ENCODE measurements at regions not wholly inside any gene's neighbourhood (a gene's known extent, or its start where the extent isn't known, plus 50 kb on each side); places are given as distances from the start of the nearest gene placed in this dataset.
A peak's percentile ranks its signal among the peaks of the same experiment; 100 is the strongest.
"Not testable (repeated sequence)": the region's sequence is repeated elsewhere in the genome, so short reads cannot be mapped to it uniquely, and the experiment has no call there.

DNA sequence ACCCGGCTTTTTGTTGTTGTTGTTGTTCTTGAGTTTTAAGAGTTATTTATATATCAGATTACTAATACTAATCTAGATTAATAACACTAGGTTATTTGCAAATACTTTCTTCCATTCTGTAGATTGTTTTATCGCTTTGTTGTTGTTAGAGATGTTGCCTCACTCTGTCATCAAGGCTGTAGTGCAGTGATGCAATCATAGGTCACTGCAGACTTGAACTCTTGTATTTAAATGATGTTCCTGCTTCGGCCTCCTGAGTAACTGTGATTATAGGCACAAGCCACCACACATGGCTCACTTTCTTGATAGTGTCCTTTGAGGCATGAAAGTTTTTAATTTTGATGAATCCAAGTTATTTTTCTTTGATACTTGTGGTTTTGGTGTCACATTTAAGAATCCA, 129.0 kb downstream of the VSIG4 start:
- no peak overlapping the region for H3K4me3 Mint-ChIP-seq
- no peak for ATAC-seq (replicated peaks)
- no peaks in the 10 kb centered on the region for H3K27me3 Mint-ChIP-seq
- no peaks in the 10 kb centered on the region for H3K36me3 Mint-ChIP-seq (ENCODE audit: low read depth)
- H3K9me3 Mint-ChIP-seq, result peaks cover 3% of the 10 kb centered on the region
- H3K4me1 Mint-ChIP-seq, result no peaks in the 10 kb centered on the region
- no peak overlapping the region for H3K27ac Mint-ChIP-seq

DNA sequence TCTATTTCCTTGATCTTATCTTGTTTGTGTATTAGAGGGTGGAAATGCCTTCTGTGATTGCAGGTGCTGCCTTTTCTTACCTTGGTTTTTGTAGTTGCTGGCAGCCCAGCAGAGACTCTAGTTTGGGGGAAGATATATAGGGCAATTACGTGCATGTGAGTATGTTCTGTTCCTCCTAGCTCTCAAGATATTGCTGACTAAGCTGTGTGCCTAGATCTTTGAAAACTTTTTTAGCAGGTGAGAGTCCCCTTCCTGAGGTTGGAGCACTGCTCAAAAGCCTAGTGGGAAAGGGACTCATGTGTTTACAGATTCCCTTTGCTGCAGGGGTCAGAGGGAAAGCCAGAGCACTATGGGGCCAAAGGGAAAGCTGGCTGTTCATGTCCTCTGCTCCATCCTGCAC, 136.1 kb downstream of the VSIG4 start:
- no peak overlapping the region for H3K4me3 Mint-ChIP-seq
- H3K9me3 Mint-ChIP-seq, result no peaks in the 10 kb centered on the region
- no peaks in the 10 kb centered on the region for H3K27me3 Mint-ChIP-seq
- ATAC-seq (replicated peaks), result no peak
- peaks cover 10% of the 10 kb centered on the region for H3K4me1 Mint-ChIP-seq
- H3K36me3 Mint-ChIP-seq (ENCODE audit: low read depth), result no peaks in the 10 kb centered on the region
- H3K27ac Mint-ChIP-seq, result no peak overlapping the region

DNA sequence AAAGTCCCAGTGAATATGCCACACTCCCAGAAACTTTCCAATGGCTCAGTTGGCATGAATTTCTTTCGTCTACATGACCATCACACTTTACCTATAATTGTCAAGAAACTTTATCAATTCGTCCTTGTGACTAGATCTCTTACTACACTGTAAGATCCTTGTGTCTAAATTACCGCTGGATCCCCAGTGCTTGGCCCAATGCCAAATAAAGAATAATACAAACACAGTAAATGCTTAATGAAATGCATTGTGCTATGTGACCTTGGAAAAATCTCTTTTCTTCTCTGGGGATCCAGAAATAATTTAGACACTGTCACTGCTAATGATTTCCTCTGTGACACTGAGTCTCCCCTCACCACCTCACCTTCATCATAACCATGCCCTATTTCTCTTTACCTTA, 137.9 kb downstream of the VSIG4 start:
- peak overlapping the region; percentile 54 for H3K27ac Mint-ChIP-seq
- H3K9me3 Mint-ChIP-seq, result no peaks in the 10 kb centered on the region
- ATAC-seq (replicated peaks), result no peak
- H3K27me3 Mint-ChIP-seq, result no peaks in the 10 kb centered on the region
- H3K36me3 Mint-ChIP-seq (ENCODE audit: low read depth), result no peaks in the 10 kb centered on the region
- H3K4me1 Mint-ChIP-seq, result peaks cover 10% of the 10 kb centered on the region
- H3K4me3 Mint-ChIP-seq, result no peak overlapping the region

DNA sequence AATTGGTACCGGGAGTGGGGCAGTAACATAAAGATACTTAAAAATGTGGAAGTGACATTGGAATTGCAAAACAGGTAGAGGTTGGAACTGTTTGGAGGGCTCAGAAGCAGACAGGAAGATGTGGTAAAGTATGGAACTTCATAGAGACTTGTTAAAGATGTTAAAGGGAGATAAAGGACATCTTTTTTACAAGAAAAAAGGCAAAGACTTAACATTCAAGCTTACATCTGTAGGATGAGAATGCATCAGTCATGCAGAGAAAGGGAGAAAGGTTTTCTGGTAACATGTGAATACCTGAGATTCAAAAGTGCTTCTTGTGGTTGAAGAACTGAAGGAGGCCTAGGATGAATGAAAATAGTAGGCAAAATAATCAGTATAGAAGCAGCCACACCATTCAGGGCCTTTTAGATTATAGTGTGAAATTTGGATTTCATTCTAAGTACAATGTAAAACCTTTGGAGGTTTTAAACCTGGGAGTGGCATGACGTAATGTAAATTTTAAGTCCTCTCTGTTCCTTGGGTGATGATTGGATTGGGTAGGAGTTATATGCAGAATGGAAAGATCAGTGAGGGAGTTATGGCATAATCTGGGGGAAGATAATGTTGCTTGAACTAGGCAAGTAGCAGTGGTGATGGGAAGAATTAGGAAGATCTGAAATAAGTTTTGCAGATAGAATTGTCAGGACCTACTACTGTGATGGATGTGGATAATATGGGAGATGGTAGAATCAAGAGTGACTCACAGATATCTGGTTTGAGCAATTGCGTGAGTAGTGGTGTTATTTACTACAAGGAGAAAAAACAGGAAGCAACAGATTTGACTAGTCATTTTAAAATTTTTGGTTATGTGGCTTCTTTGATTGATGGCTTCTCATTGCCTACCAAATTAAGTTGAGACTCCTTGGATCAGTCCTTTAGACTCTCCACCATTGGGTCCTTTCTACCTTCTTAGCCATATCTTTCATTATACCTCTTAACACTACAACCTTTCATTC, 138.7 kb downstream of the VSIG4 start:
- peak; percentile 72 for ATAC-seq (replicated peaks)
- Mint-ChIP-seq H3K4me3 (no peak overlapping the region), H3K9me3 (no peaks in the 10 kb centered on the region), H3K27ac (no peak overlapping the region), H3K27me3 (no peaks in the 10 kb centered on the region), H3K4me1 (peaks cover 10% of the 10 kb centered on the region), H3K36me3 (ENCODE audit: low read depth) (no peaks in the 10 kb centered on the region)

DNA sequence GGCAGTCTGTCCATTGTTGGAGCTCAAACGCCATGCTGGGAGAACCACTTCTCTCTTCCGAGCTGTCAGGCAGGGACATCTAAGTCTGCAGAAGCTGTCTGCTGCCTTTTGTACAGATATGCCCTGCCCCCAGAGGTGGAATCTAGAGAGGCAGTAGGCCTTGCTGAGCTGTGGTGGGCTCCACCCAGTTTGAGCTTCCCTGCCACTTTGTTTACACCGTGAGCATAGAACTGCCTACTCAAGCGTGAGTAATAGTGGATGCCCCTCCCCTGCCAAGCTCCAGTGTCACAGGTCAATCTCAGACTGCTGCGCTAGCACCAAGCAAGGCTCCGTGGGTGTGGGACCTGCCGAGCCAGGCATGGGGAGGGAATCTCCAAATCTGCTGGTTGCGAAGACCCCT, 145.7 kb downstream of the VSIG4 start:
- no peaks in the 10 kb centered on the region for H3K36me3 Mint-ChIP-seq (ENCODE audit: low read depth)
- no peaks in the 10 kb centered on the region for H3K4me1 Mint-ChIP-seq
- H3K27ac Mint-ChIP-seq, result no peak overlapping the region
- H3K4me3 Mint-ChIP-seq, result no peak overlapping the region
- peak; percentile 63 for ATAC-seq (replicated peaks)
- peaks cover 5% of the 10 kb centered on the region for H3K9me3 Mint-ChIP-seq
- H3K27me3 Mint-ChIP-seq, result no peaks in the 10 kb centered on the region

DNA sequence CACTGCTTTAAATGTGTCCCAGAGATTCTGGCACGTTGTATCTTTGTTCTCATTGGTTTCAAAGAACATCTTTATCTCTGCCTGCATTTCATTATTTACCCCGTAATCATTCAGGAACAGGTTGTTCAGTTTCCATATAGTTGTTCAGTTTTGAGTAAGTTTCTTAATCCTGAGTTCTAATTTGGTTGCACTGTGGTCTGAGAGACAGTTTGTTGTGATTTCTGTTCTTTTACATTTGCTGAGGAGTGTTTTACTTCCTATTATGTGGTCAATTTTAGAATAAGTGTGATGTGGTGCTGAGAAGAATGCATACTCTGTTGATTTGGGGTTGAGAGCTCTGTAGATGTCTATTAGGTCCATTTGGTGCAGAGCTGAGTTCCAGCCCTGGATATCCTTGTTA, 148.1 kb downstream of the VSIG4 start:
- not testable (repeated sequence) for H3K4me1 Mint-ChIP-seq; ATAC-seq (replicated peaks); H3K4me3 Mint-ChIP-seq

DNA sequence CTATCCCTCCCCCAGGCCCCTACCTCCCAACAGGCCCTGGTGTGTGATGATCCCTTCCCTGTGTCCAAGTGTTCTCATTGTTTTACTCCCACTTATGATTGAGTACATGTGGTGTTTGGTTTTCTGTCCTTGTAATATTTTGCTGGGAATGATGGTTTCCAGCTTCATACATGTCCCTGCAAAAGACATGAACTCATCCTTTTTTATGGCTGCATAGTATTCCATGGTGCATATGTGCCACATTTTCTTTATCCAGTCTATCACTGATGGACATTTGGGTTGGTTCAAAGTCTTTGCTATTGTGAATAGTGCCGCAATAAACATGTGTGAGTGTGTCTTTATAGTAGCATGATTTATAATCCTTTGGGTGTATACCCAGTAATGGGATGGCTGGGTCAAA, 151.7 kb downstream of the VSIG4 start:
- H3K4me1 Mint-ChIP-seq; H3K4me3 Mint-ChIP-seq; ATAC-seq (replicated peaks); H3K27me3 Mint-ChIP-seq; H3K27ac Mint-ChIP-seq; H3K36me3 Mint-ChIP-seq (ENCODE audit: low read depth); H3K9me3 Mint-ChIP-seq: not testable (repeated sequence)

More for the DNA sequence above, 148.1 kb downstream of the VSIG4 start:
- H3K27me3 Mint-ChIP-seq; H3K27ac Mint-ChIP-seq; H3K36me3 Mint-ChIP-seq (ENCODE audit: low read depth); H3K9me3 Mint-ChIP-seq: not testable (repeated sequence)

DNA sequence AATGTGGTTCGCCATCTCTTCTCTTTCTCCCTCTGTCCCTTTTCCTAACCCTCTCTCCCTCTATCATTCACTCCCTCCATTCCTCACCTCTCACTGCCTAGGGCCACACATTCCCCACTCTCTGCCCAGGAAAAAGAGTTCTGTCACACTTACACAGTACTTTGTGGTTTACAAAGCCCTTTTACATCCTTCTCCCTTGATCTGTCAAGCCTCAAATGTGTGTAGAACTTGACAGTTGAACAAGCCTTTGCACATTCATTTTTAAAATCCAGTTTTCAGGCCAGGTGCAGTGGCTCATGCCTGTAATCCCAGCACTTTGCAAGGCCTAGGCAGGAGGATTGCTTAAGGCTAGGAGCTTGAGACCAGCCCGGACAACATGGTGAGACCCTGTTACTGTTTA, 156.3 kb downstream of the VSIG4 start:
- Mint-ChIP-seq H3K27me3 (no peaks in the 10 kb centered on the region), H3K4me3 (no peak overlapping the region), H3K27ac (no peak overlapping the region), H3K9me3 (no peaks in the 10 kb centered on the region), H3K4me1 (no peaks in the 10 kb centered on the region), H3K36me3 (ENCODE audit: low read depth) (no peaks in the 10 kb centered on the region)
- ATAC-seq (replicated peaks), result no peak

DNA sequence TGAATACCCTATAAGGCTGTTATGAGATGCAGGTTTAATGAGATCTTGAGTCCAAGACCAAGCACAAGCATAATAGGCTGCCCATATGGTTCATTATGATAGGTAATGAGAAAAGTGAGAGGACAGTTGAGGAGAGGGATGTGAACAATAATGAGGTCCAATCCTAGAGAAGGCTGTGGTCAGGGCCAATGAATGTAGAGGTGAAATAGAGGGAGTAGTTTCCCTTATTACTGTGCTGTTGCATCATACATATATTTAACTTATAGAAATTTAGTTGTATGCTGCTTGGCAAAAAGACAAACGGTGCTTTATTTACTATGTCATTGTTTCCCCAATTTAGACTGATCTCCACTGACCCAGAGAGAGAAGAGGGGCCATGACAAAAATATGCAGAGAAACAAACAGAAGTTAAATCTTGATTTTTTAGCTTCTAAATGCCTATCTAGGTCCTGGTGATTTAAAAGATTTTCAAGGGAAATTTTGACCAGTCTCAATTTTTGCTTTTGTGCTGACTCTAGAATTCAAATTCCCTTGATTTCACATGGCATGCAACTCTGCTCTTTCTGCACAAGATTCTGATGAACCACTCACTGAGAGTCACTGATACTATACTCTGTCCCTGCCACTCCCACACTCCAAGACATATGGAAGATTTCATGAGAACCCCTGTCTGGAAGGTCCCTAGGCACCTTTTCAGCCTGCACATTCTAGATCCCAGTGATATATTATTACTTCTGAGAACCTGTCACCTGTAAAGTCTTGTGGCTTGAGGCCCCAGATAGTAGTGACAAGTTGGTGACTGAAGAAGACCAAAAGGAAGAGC, 159.7 kb downstream of the VSIG4 start:
- no peak overlapping the region for H3K27ac Mint-ChIP-seq
- ATAC-seq (replicated peaks), result no peak

DNA sequence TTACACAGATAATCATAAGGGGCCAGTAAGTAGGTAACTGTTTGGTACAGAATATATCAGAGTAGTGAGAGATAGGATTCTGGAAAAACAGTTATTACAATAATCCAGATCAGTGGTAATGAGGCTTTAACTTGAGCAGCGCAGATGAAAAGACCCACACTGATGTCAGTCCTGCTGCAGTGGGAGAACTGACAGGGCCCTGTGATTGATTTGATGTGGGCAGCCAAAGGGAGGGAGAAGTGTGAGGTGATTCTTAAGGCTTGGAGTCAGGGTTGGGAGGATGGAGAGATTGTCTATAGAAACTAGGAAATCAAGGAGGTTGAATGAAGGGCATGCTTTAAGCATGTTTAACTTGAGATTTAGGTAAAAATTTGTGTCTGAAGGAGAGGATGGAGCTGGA, 161.4 kb downstream of the VSIG4 start:
- no peaks in the 10 kb centered on the region for H3K27me3 Mint-ChIP-seq
- H3K9me3 Mint-ChIP-seq, result no peaks in the 10 kb centered on the region
- H3K4me3 Mint-ChIP-seq, result no peak overlapping the region
- H3K4me1 Mint-ChIP-seq, result peaks cover 7% of the 10 kb centered on the region
- H3K27ac Mint-ChIP-seq, result no peak overlapping the region
- no peak for ATAC-seq (replicated peaks)
- H3K36me3 Mint-ChIP-seq (ENCODE audit: low read depth), result no peaks in the 10 kb centered on the region

More for the DNA sequence above, 159.7 kb downstream of the VSIG4 start:
- Mint-ChIP-seq H3K27me3 (no peaks in the 10 kb centered on the region), H3K9me3 (no peaks in the 10 kb centered on the region), H3K4me1 (peaks cover 7% of the 10 kb centered on the region), H3K4me3 (no peak overlapping the region), H3K36me3 (ENCODE audit: low read depth) (no peaks in the 10 kb centered on the region)

DNA sequence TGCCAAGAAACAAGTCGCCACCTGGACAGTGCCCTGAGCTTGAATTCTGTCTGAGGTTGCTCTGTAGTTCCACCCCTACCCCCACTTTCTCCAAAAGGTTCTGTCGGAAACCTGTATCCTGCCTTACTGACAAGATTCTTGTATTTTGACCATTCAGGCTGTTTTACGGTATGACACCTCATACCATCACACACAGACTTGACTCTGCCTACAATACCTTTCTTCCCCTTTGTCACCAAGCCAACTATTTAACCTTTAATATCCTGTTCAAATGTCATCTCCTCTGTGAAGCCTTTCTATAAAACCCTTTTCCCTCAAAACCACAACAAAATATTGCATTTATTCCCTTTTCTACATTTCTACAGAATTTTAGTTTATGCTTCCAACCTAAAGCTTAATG, 161.9 kb downstream of the VSIG4 start:
- H3K27me3 Mint-ChIP-seq, result no peaks in the 10 kb centered on the region

DNA sequence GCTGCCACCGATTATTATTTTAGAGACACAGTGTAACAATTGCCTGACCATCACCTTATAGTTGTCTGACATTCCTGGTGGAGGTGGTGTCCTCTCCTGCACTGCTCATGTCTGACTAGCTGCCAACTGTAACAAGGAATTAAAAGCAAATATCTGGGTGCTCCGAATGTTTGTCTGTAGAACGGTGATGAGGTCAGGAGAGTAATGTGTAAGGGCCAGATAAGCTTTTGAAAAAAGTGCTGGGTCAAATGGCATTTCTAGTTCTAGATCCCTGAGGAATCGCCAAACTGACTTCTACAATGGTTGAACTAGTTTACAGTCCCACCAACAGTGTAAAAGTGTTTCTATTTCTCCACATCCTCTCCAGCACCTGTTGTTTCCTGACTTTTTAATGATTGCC, 164.3 kb downstream of the VSIG4 start:
- ATAC-seq (replicated peaks); H3K9me3 Mint-ChIP-seq; H3K4me3 Mint-ChIP-seq; H3K27me3 Mint-ChIP-seq; H3K27ac Mint-ChIP-seq; H3K36me3 Mint-ChIP-seq (ENCODE audit: low read depth): not testable (repeated sequence)
- peaks cover 11% of the 10 kb centered on the region for H3K4me1 Mint-ChIP-seq

More for the DNA sequence above, 161.9 kb downstream of the VSIG4 start:
- no peak overlapping the region for H3K4me3 Mint-ChIP-seq
- ATAC-seq (replicated peaks), result no peak
- H3K36me3 Mint-ChIP-seq (ENCODE audit: low read depth), result no peaks in the 10 kb centered on the region
- peaks cover 7% of the 10 kb centered on the region for H3K4me1 Mint-ChIP-seq
- H3K9me3 Mint-ChIP-seq, result no peaks in the 10 kb centered on the region
- no peak overlapping the region for H3K27ac Mint-ChIP-seq

DNA sequence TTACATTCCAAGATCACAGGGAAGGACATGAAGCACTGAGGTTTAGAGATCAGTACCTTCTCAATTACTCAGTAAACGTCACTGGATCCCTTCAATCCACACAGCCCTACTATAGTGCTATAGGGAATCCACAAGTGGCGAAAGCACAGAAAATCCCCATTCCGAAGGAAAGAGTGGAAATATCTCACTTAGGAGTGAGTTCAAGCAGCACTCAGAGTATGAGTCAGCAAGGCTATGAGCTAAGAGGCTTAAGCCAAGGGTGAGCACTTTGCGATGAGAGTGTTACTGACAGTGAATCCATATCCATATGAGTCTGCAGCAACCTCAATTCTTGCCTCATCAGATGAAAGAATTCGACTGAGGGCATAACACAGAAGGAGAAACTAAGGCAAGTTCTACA, 165.1 kb downstream of the VSIG4 start:
- peaks cover 11% of the 10 kb centered on the region for H3K4me1 Mint-ChIP-seq
- no peak for ATAC-seq (replicated peaks)
- no peaks in the 10 kb centered on the region for H3K36me3 Mint-ChIP-seq (ENCODE audit: low read depth)
- no peaks in the 10 kb centered on the region for H3K9me3 Mint-ChIP-seq
- no peaks in the 10 kb centered on the region for H3K27me3 Mint-ChIP-seq
- no peak overlapping the region for H3K27ac Mint-ChIP-seq
- H3K4me3 Mint-ChIP-seq, result no peak overlapping the region

DNA sequence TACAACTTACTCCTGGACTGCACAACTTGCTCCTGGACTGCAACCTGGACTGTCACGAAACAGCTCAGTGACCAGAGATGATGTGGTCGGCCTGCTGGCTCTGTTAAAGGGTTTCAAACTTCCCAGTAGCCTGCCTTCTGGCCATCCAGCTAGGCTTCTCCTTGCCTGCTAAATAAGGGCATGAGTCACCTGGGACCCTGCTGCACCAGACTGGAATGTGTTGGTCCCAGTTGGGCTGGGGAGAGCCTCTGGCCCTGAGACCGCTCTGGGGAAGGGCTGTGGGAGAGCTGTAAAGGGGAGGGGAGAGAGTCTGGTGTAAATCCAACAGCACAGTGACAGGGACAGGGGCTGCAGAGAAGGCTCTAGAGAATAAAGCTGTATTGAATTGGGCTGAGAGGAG, 165.8 kb downstream of the VSIG4 start:
- H3K27me3 Mint-ChIP-seq, result no peaks in the 10 kb centered on the region
- H3K36me3 Mint-ChIP-seq (ENCODE audit: low read depth), result no peaks in the 10 kb centered on the region
- no peak overlapping the region for H3K4me3 Mint-ChIP-seq
- no peak for ATAC-seq (replicated peaks)
- H3K4me1 Mint-ChIP-seq, result peaks cover 11% of the 10 kb centered on the region
- H3K9me3 Mint-ChIP-seq, result no peaks in the 10 kb centered on the region
- H3K27ac Mint-ChIP-seq, result no peak overlapping the region

DNA sequence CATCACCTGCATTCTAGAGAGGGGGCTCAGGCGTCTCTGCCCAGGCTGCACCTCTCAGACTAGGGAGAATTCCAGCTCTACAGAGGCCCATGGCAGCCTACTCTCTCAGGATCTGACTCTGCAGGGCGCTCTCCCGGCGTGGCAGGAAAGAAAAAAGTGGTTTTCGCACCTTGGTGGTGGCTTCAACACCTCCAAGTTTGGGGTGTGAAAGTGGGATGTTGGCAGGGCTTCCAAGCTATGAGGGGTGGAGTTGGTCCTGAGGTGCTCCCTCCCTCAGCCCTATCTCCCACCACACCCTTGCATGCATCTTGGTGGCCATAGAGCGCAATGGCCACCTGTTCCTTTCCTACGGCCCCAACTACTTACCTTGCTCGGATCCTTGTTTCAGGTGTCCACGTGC, 166.5 kb downstream of the VSIG4 start:
- Mint-ChIP-seq H3K9me3 (no peaks in the 10 kb centered on the region), H3K27ac (no peak overlapping the region), H3K4me1 (peaks cover 9% of the 10 kb centered on the region), H3K4me3 (no peak overlapping the region), H3K27me3 (no peaks in the 10 kb centered on the region), H3K36me3 (ENCODE audit: low read depth) (no peaks in the 10 kb centered on the region)
- ATAC-seq (replicated peaks), result no peak
